Panc1 (cell line): ENCODE measurements at regions not wholly inside any gene's neighbourhood (a gene's known extent, or its start where the extent isn't known, plus 50 kb on each side); places are given as distances from the start of the nearest gene placed in this dataset.

ENCODE experiments used
- CTCF ChIP-seq: fragments of 450-650 bp; IDR thresholded peaks from 2 replicates; pipeline ENCODE4 v1.5.1; 2017; ENCODE audit warnings: mild to moderate bottlenecking
- POLR2AphosphoS5 ChIP-seq: IDR thresholded peaks from 2 replicates; pipeline ENCODE4 v1.6.1; 2012; ENCODE audit warnings: mild to moderate bottlenecking, low read depth, low read length, moderate library complexity
- REST ChIP-seq, 2 experiments: IDR thresholded peaks; 2 replicates each; pipeline ENCODE4 v1.6.1; 2011 to 2012; ENCODE audit warnings: low read depth in 2 of 2, control low read depth in 1 of 2, low read length in 1 of 2, mild to moderate bottlenecking in 1 of 2, moderate library complexity in 1 of 2; ENCODE audit not compliant: insufficient read depth in 1 of 2
- SIN3A ChIP-seq: IDR thresholded peaks from 2 replicates; pipeline ENCODE4 v1.6.1; 2012; ENCODE audit warnings: low read depth, mild to moderate bottlenecking, low read length, moderate library complexity, borderline replicate concordance; ENCODE audit not compliant: insufficient read depth
- TCF7L2 ChIP-seq: IDR thresholded peaks from 2 replicates; pipeline ENCODE4 v1.6.1; 2011; ENCODE audit warnings: mild to moderate bottlenecking, low read depth, low read length, inconsistent platforms

- no peak for TF ChIP-seq CTCF
- TF ChIP-seq REST (IDR thresholded peaks at IDR 0.05; ENCODE audit: insufficient read depth in 1 of 2, low read depth in 2 of 2, low read length in 1 of 2), result no peak
- TF ChIP-seq POLR2AphosphoS5, result no peak
- TF ChIP-seq SIN3A, result no peak
- TF ChIP-seq TCF7L2, result no peak
Observed at GRCh38 chr20:17887331-17888030, 81.1 kb downstream of the SNX5 start.
